Cardiac muscle cell (in vitro differentiated cells and primary cell): ENCODE measurements at regions not wholly inside any gene's neighbourhood (a gene's known extent, or its start where the extent isn't known, plus 50 kb on each side); places are given as distances from the start of the nearest gene placed in this dataset.
"Not testable (repeated sequence)": the region's sequence is repeated elsewhere in the genome, so short reads cannot be mapped to it uniquely, and the experiment has no call there.

Experiments
- DNase-seq, 2 donors: peaks; one replicate each; pipeline versions ENCODE4 v3.0.0 to v3.0.0-alpha.2; 2010 to 2017; ENCODE audit warnings: low read depth in 1 of 2, low spot score in 1 of 2
- H3K27ac ChIP-seq: fragments of 200-600 bp; sonication (generic); 2 replicates; pipeline ENCODE4 v1.5.1; 2016
- H3K27me3 ChIP-seq: fragments of 200-600 bp; sonication (generic); 2 replicates; pipeline ENCODE4 v1.6.0; 2016; ENCODE audit warnings: control low read depth
- H3K36me3 ChIP-seq: fragments of 200-600 bp; sonication (generic); 2 replicates; pipeline ENCODE4 v1.5.1; 2016; ENCODE audit warnings: control low read depth
- H3K4me1 ChIP-seq: fragments of 200-600 bp; sonication (generic); 2 replicates; pipeline ENCODE4 v1.8.1; 2017; ENCODE audit warnings: low read depth, mild to moderate bottlenecking, mixed run types
- H3K4me3 ChIP-seq: fragments of 200-600 bp; sonication (generic); 2 replicates; pipeline ENCODE4 v1.5.1; 2016; ENCODE audit warnings: mild to moderate bottlenecking
- H3K9me3 ChIP-seq: fragments of 200-600 bp; sonication (generic); 2 replicates; pipeline ENCODE4 v1.5.1; 2017; ENCODE audit warnings: low read depth, mild to moderate bottlenecking, control low read depth
- TF ChIP-seq, protein P1 (sequence below): IDR thresholded peaks from 2 replicates; pipeline ENCODE4 v1.5.1; 2012; ENCODE audit warnings: low read depth, mild to moderate bottlenecking, low read length

DNA sequence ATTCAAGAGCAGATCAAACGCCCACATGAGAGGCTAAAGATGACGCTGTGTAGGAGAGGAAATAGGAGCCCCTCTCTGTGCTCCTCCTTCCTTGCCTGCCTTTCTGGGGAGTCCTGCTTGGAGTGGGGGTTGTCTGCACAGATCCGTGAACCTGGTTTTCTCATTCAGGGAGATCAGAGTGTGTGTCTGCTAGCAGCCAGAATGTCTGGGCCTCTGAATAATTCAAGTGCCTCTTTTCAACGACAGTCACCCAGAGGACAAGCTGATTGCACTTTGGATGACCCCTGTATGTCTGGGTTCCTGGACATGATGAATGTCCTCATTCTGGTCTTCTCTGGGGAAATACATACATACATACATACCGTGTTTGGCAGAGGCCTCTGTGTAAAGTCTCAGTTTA, 592.5 kb upstream of the B3GAT1 start:
- DNase-seq = peak; percentile 0 to 83

DNA sequence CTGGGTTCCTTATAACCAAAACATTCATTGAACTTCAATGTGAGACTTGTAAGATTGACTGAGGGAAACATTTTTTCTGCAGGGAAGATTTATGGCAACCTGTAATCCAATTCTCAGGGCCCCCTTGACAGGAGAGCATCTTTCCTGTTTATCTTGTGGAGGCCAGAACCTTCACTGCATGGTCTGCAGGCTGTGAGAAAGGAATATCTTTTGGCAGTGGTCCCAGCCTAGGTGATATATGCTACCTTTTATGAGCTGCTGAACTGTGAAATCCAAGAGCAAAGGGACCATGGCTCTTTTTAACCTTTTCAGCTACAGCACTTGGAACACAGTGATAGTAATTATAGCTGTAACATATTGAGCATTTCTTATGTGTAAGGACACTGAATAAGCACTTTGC, 590.2 kb upstream of the B3GAT1 start:
- no peak overlapping the region for H3K27ac ChIP-seq
- H3K4me3 ChIP-seq = no peak overlapping the region
- no peaks in the 10 kb centered on the region for H3K27me3 ChIP-seq
- TF ChIP-seq, protein P1, sequence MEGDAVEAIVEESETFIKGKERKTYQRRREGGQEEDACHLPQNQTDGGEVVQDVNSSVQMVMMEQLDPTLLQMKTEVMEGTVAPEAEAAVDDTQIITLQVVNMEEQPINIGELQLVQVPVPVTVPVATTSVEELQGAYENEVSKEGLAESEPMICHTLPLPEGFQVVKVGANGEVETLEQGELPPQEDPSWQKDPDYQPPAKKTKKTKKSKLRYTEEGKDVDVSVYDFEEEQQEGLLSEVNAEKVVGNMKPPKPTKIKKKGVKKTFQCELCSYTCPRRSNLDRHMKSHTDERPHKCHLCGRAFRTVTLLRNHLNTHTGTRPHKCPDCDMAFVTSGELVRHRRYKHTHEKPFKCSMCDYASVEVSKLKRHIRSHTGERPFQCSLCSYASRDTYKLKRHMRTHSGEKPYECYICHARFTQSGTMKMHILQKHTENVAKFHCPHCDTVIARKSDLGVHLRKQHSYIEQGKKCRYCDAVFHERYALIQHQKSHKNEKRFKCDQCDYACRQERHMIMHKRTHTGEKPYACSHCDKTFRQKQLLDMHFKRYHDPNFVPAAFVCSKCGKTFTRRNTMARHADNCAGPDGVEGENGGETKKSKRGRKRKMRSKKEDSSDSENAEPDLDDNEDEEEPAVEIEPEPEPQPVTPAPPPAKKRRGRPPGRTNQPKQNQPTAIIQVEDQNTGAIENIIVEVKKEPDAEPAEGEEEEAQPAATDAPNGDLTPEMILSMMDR = no peak
- no peak for DNase-seq
- H3K36me3 ChIP-seq = no peaks in the 10 kb centered on the region
- H3K9me3 ChIP-seq = no peaks in the 10 kb centered on the region
- H3K4me1 ChIP-seq = peaks cover 76% of the 10 kb centered on the region

More for the DNA sequence above, 592.5 kb upstream of the B3GAT1 start:
- peaks cover 69% of the 10 kb centered on the region for H3K4me1 ChIP-seq
- H3K36me3 ChIP-seq = no peaks in the 10 kb centered on the region
- no peak overlapping the region for H3K4me3 ChIP-seq
- no peaks in the 10 kb centered on the region for H3K27me3 ChIP-seq
- peak overlapping the region; percentile 86 for H3K27ac ChIP-seq
- TF ChIP-seq, protein P1 = no peak
- H3K9me3 ChIP-seq = no peaks in the 10 kb centered on the region

DNA sequence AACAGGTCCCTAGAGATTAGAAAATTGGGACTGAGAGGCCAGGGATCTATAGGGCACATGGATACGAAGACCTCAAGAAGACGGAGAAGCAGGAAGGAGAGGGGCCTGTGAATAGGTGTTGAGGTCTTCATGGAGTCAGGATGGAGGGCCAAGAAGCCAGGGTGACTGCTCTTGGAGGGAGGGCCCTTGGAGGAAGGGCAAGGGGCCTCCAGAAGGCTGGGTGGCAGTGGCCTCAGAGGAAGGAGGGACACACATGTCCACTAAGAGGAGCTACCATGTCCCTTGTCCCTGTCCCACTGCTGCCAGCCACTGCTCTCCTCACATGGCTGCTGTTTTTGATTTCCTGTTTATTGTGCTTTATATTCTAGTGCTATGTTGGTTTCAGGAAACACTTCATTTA, 589.5 kb upstream of the B3GAT1 start:
- no peaks in the 10 kb centered on the region for H3K9me3 ChIP-seq
- no peaks in the 10 kb centered on the region for H3K36me3 ChIP-seq
- no peak overlapping the region for H3K27ac ChIP-seq
- TF ChIP-seq, protein P1 = no peak
- H3K4me3 ChIP-seq = no peak overlapping the region
- H3K27me3 ChIP-seq = no peaks in the 10 kb centered on the region
- peaks cover 71% of the 10 kb centered on the region for H3K4me1 ChIP-seq
- no peak for DNase-seq

DNA sequence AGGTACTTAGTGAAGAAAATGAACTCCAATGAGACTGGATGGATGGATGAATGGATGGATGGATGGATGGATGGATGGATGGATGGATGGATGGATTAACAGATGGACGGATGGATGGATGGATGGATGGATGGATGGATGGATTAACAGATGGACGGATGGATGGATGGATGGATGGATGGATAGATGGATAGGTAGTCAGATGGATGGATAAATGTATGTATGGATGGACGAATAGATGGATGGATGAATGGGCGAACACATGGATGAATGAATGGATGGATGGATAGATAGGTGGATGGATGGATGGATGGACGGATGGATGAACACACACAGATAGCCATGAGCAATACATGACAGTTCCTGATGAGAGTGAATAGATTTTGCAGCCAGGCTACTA, 589.0 kb upstream of the B3GAT1 start:
- not testable (repeated sequence) for H3K36me3 ChIP-seq, H3K4me3 ChIP-seq, DNase-seq, H3K27me3 ChIP-seq, H3K27ac ChIP-seq, H3K9me3 ChIP-seq
- H3K4me1 ChIP-seq = peaks cover 71% of the 10 kb centered on the region

DNA sequence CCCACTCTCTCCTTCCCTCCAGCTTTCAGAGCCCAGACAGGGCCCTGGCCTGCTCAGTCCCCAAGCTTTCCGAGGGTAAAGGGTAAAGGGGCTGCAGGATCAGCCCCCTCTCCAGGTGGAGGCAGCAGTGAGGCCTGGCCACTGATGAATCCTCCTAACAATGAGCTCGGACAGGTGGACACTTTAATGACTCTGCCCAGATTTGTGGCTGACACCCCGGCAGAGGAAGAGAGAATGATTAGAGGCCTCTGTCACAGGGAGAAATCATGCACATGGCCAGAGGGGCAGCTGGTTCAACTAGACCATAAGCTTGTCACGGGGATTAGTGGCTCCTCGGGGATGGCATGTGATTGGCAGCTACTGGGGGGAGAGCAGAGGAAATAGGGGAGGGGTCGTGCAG, 587.5 kb upstream of the B3GAT1 start:
- TF ChIP-seq, protein P1 = no peak
- H3K27ac ChIP-seq = peak overlapping the region; percentile 70

DNA sequence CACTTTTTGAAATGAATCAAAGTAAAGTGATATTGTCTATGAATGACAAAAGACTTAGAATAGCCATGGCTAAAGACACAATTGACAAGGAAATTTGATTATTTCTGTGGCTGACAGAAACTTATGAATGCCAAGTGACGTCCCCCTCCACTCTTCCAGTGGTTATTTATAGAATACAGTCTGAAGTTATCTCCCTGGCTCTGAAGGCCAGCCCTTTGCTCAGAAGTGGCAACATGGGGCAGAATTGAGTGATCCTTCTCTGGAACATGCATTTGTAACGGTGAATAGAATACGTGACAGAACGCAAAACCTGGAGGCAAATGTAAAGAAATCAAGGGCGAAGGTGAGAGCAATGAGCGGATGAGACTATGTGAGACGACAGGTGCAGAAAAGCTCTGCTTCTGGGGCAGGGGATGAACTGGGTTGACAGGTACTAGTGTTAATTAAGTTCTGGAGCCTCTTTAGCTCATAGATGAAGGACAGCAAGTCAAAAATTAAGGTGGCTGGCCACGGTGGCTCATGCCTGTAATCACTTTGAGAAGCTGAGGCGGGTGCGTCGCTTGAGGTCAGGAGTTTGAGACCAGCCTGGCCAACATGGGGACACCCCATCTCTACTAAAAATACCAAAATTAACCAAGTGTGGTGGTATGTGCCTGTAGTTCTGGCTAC, 585.7 kb upstream of the B3GAT1 start:
- Histone ChIP-seq H3K9me3 (no peaks in the 10 kb centered on the region), H3K27me3 (no peaks in the 10 kb centered on the region), H3K4me3 (no peak overlapping the region), H3K27ac (peak overlapping the region; percentile 3), H3K36me3 (no peaks in the 10 kb centered on the region), H3K4me1 (peaks cover 44% of the 10 kb centered on the region)
- TF ChIP-seq, protein P1 = no peak
- DNase-seq = peak in 1 of 2 donors; percentile 46

More for the DNA sequence above, 587.5 kb upstream of the B3GAT1 start:
- Histone ChIP-seq H3K9me3 (no peaks in the 10 kb centered on the region), H3K36me3 (no peaks in the 10 kb centered on the region), H3K4me1 (peaks cover 61% of the 10 kb centered on the region), H3K4me3 (no peak overlapping the region), H3K27me3 (no peaks in the 10 kb centered on the region)
- DNase-seq = no peak
